HCT116 (cell line): ENCODE measurements at regions not wholly inside any gene's neighbourhood (a gene's known extent, or its start where the extent isn't known, plus 50 kb on each side); places are given as distances from the start of the nearest gene placed in this dataset.

Source experiments
- ATAC-seq: fragments of 200-7000 bp; cut with Tn5 transposase; 2 replicates; pipeline ENCODE4 v1.9.1; 2020; ENCODE audit warnings: mild to moderate bottlenecking, moderate library complexity
- BruUV-seq: library from RNA; stranded (reverse); fragments of 400-500 nt; replicated peaks from 2 replicates; lab custom pipeline; 2021; lab: Mats Ljungman, UMichigan
- CTCF ChIA-PET: fragments of 300-600 bp; sonication (Branson Sonifier 250); formaldehyde crosslinking; loops from one replicate; lab custom pipeline; 2021; ENCODE audit warnings: antibody characterized with exemption; lab: Charles Lee
- POLR2A ChIA-PET: fragments of 300-600, 350-600 bp; sonication (Branson Sonifier 250); formaldehyde crosslinking; loops from one replicate; lab custom pipeline; 2021; ENCODE audit warnings: antibody characterized with exemption; lab: Charles Lee
- RAD21 ChIA-PET, 2 experiments: fragments of 300-600 bp; sonication (Branson Sonifier 250); formaldehyde crosslinking; loops; one replicate each; lab custom pipeline; 2023; ENCODE audit warnings: low total read pairs in 2 of 2; ENCODE audit not compliant: uncharacterized antibody in 2 of 2, unreplicated experiment in 2 of 2, low non-redundant PET in 1 of 2; lab: Charles Lee
- DNase-seq: peaks from one replicate; pipeline ENCODE4 v3.0.0-alpha.2; 2010; ENCODE audit warnings: low read depth, low spot score
- H2AFZ ChIP-seq: fragments of 200-600 bp; shearing (Covaris generic), sonication (generic); 2 replicates; pipeline ENCODE4 v1.6.1; 2017; ENCODE audit warnings: low read depth, mixed run types, mixed read lengths, antibody characterized with exemption, low read length; ENCODE audit not compliant: poor library complexity, severe bottlenecking
- H3K27ac ChIP-seq: 2 replicates; pipeline ENCODE4 v1.5.1; 2012; ENCODE audit warnings: low read depth, low read length
- H3K27me3 ChIP-seq: fragments of 200-600 bp; sonication (generic); 2 replicates; pipeline ENCODE4 v1.6.1; 2016; ENCODE audit warnings: mixed run types, low read length, mixed read lengths; ENCODE audit not compliant: insufficient read depth
- H3K36me3 ChIP-seq, 2 experiments: fragments of 200-500 bp in 1 of 2; fragments of 200-600 bp in 1 of 2; sonication (Bioruptor generic) in 1 of 2; sonication (generic) in 1 of 2; 2 replicates each; pipeline versions ENCODE4 v1.5.1 to v1.6.1; 2014 to 2016; ENCODE audit warnings: low read length in 2 of 2, inconsistent platforms in 1 of 2, mixed read lengths in 1 of 2, mixed run types in 1 of 2; ENCODE audit not compliant: insufficient read depth in 2 of 2, control insufficient read depth in 1 of 2
- H3K4me1 ChIP-seq, 2 experiments: fragments of 200-600 bp in 1 of 2; sonication (generic) in 1 of 2; 2 replicates each; pipeline versions ENCODE4 v1.5.1 to v1.6.1; 2012 to 2017; ENCODE audit warnings: low read length in 2 of 2, inconsistent platforms in 1 of 2, mild to moderate bottlenecking in 1 of 2, mixed read lengths in 1 of 2, mixed run types in 1 of 2, moderate library complexity in 1 of 2; ENCODE audit not compliant: insufficient read depth in 2 of 2, control insufficient read depth in 1 of 2
- H3K4me2 ChIP-seq: fragments of 200-600 bp; sonication (generic); 2 replicates; pipeline ENCODE4 v1.6.1; 2017; ENCODE audit warnings: mixed run types, low read length, mixed read lengths
- H3K4me3 ChIP-seq, 2 experiments: fragments of 200-600 bp in 1 of 2; sonication (generic) in 1 of 2; replicated peaks in 1 of 2; 2 replicates each; pipeline ENCODE4 v1.5.1; 2011 to 2016; ENCODE audit warnings: low read length in 2 of 2, control low read depth in 1 of 2, low read depth in 1 of 2, mild to moderate bottlenecking in 1 of 2, mixed read lengths in 1 of 2, mixed run types in 1 of 2
- H3K79me2 ChIP-seq: fragments of 200-600 bp; sonication (generic); 2 replicates; pipeline ENCODE4 v1.6.1; 2017; ENCODE audit warnings: mild to moderate bottlenecking, mixed run types, low read length, moderate library complexity, mixed read lengths; ENCODE audit not compliant: insufficient read depth
- H3K9ac ChIP-seq: fragments of 200-600 bp; sonication (generic); 2 replicates; pipeline ENCODE4 v1.6.1; 2016; ENCODE audit warnings: low read length, mixed read lengths
- H3K9me2 ChIP-seq: fragments of 200-600 bp; sonication (generic), shearing (Covaris generic); 2 replicates; pipeline ENCODE4 v1.6.1; 2017; ENCODE audit warnings: mixed run types, mild to moderate bottlenecking, moderate library complexity; ENCODE audit not compliant: insufficient read depth
- H3K9me3 ChIP-seq, 2 experiments: fragments of 200-500 bp in 1 of 2; fragments of 200-600 bp in 1 of 2; sonication (Bioruptor generic) in 1 of 2; sonication (generic) in 1 of 2; 2 replicates each; pipeline ENCODE4 v1.6.1; 2014 to 2017; ENCODE audit warnings: low read length in 2 of 2, mixed read lengths in 2 of 2, inconsistent platforms in 1 of 2, low read depth in 1 of 2, mild to moderate bottlenecking in 1 of 2, mixed run types in 1 of 2, moderate library complexity in 1 of 2; ENCODE audit not compliant: control insufficient read depth in 1 of 2, insufficient read depth in 1 of 2
- H4K20me1 ChIP-seq: fragments of 200-600 bp; sonication (generic), shearing (Covaris generic); 2 replicates; pipeline ENCODE4 v1.6.1; 2017; ENCODE audit warnings: mixed run types, mild to moderate bottlenecking, moderate library complexity; ENCODE audit not compliant: insufficient read depth
- CBX3 ChIP-seq: IDR thresholded peaks from 2 replicates; pipeline ENCODE4 v1.6.1; 2012; ENCODE audit warnings: low read depth
- CEBPB ChIP-seq: IDR thresholded peaks from 2 replicates; pipeline ENCODE4 v1.6.1; 2012; ENCODE audit warnings: low read depth
- CTCF ChIP-seq, 3 experiments: fragments of 200-600 bp in 1 of 3; sonication (generic) in 1 of 3; IDR thresholded peaks in 2 of 3; conservative IDR thresholded peaks in 1 of 3; 2 replicates each; pipeline ENCODE4 v1.5.1; 2012 to 2017; ENCODE audit warnings: low read depth in 2 of 3, low read length in 2 of 3, antibody characterized with exemption in 1 of 3, borderline replicate concordance in 1 of 3, control low read depth in 1 of 3, mild to moderate bottlenecking in 1 of 3, mixed read lengths in 1 of 3, mixed run types in 1 of 3, moderate library complexity in 1 of 3; ENCODE audit not compliant: insufficient read depth in 1 of 3
- EGR1 ChIP-seq: IDR thresholded peaks from 2 replicates; pipeline ENCODE4 v1.6.1; 2012; ENCODE audit warnings: low read depth
- ELF1 ChIP-seq: IDR thresholded peaks from 2 replicates; pipeline ENCODE4 v1.6.1; 2012; ENCODE audit warnings: low read depth, borderline replicate concordance
- EZH2 ChIP-seq: fragments of 200-600 bp; sonication (generic); IDR thresholded peaks from 2 replicates; pipeline ENCODE4 v1.6.1; 2017; ENCODE audit warnings: antibody characterized with exemption, mixed run types
- JUND ChIP-seq: IDR thresholded peaks from 2 replicates; pipeline ENCODE4 v1.6.1; 2012
- POLR2A ChIP-seq: IDR thresholded peaks from 2 replicates; pipeline ENCODE4 v1.7.0; 2011; ENCODE audit warnings: borderline replicate concordance; ENCODE audit not compliant: insufficient read depth, insufficient read length; ENCODE audit errors: extremely low read depth
- POLR2AphosphoS5 ChIP-seq: IDR thresholded peaks from 2 replicates; pipeline ENCODE4 v1.6.1; 2011; ENCODE audit warnings: mild to moderate bottlenecking, low read depth, low read length, moderate library complexity
- RAD21 ChIP-seq: IDR thresholded peaks from 2 replicates; pipeline ENCODE4 v1.6.1; 2012; ENCODE audit warnings: low read depth, mild to moderate bottlenecking
- REST ChIP-seq: IDR thresholded peaks from 2 replicates; pipeline ENCODE4 v1.6.1; 2012; ENCODE audit warnings: low read depth
- SP1 ChIP-seq: IDR thresholded peaks from 2 replicates; pipeline ENCODE4 v1.6.1; 2012; ENCODE audit warnings: low read depth
- TCF7L2 ChIP-seq: IDR thresholded peaks from 2 replicates; pipeline ENCODE4 v1.7.0; 2011; ENCODE audit warnings: borderline replicate concordance, inconsistent platforms; ENCODE audit not compliant: insufficient read depth, insufficient read length; ENCODE audit errors: extremely low read depth
- YY1 ChIP-seq: IDR thresholded peaks from 2 replicates; pipeline ENCODE4 v1.6.1; 2011; ENCODE audit warnings: low read length, low read depth, moderate library complexity, mild to moderate bottlenecking; ENCODE audit not compliant: insufficient replicate concordance; ENCODE audit errors: extremely low read depth
- ZFX ChIP-seq: fragments of 450-650 bp; IDR thresholded peaks from 2 replicates; pipeline ENCODE4 v1.6.1; 2017
- ZNF274 ChIP-seq: fragments of 200-500 bp; sonication (Bioruptor generic); IDR thresholded peaks from 2 replicates; pipeline ENCODE4 v1.6.1; 2014; ENCODE audit warnings: mild to moderate bottlenecking, low read depth, low read length, inconsistent platforms
- intact Hi-C: fragments of 100-400 bp; cut with micrococcal nuclease; formaldehyde crosslinking; loops from 2 replicates; pipeline ENCODE4 v1.10.0; 2022

GRCh38 chr2:138103156-138103555 lies 138.9 kb downstream of the HNMT start:
- Histone ChIP-seq H4K20me1 (no peaks in the 10 kb centered on the region), H3K4me2 (no peak overlapping the region), H3K9me3 (no peaks in the 10 kb centered on the region), H3K79me2 (no peaks in the 10 kb centered on the region), H3K36me3 (no peaks in the 10 kb centered on the region), H3K9ac (no peak overlapping the region), H2AFZ (no peak overlapping the region), H3K9me2 (no peaks in the 10 kb centered on the region), H3K4me1 (peaks cover 0 to 9% of the 10 kb centered on the region in 2 experiments; a peak in 2 of 4 replicates), H3K27ac (no peak overlapping the region), H3K27me3 (no peaks in the 10 kb centered on the region), H3K4me3 (no peak overlapping the region)
- no peak for ATAC-seq
- no peak for DNase-seq
- TF ChIP-seq ZFX (no peak), ZNF274 (no peak), YY1 (no peak)
- intact Hi-C loops, result no loop called here
- ChIA-PET RAD21 (no interaction called here), CTCF (interaction anchor here (2.0 kb wide), 1 partner anchor 13 kb away, joined by 7 read pairs; no protein-coding TSS in a partner anchor), POLR2A (no interaction called here)
- BruUV-seq, result no TSS peak

- intact Hi-C loops, result no loop called here
- ATAC-seq, result no peak
- Histone ChIP-seq H2AFZ (no peak overlapping the region), H4K20me1 (no peaks in the 10 kb centered on the region), H3K4me2 (no peak overlapping the region), H3K36me3 (no peaks in the 10 kb centered on the region), H3K9ac (no peak overlapping the region), H3K9me3 (no peaks in the 10 kb centered on the region), H3K27ac (no peak overlapping the region), H3K4me3 (no peak overlapping the region), H3K79me2 (no peaks in the 10 kb centered on the region), H3K27me3 (no peaks in the 10 kb centered on the region), H3K9me2 (no peaks in the 10 kb centered on the region), H3K4me1 (peaks cover 0 to 9% of the 10 kb centered on the region in 2 experiments; a peak in 2 of 4 replicates)
- ChIA-PET RAD21 (no interaction called here), CTCF (interaction anchor here (2.0 kb wide), 1 partner anchor 13 kb away, joined by 7 read pairs; no protein-coding TSS in a partner anchor), POLR2A (interaction anchor here (0.5 kb wide), 1 partner anchor 35 kb away, joined by 4 read pairs; no protein-coding TSS in a partner anchor)
- TF ChIP-seq ZNF274 (no peak), CEBPB (no peak), POLR2A (no peak), TCF7L2 (no peak), POLR2AphosphoS5 (no peak), JUND (no peak), REST (no peak), RAD21 (no peak), CBX3 (no peak), SP1 (no peak), ELF1 (no peak), EGR1 (no peak), CTCF (IDR thresholded peaks at IDR 0.05 in 2 of 3, conservative IDR thresholded peaks at IDR 0.05 in 1 of 3; ENCODE audit: borderline replicate concordance in 1 of 3, insufficient read depth in 1 of 3, low read depth in 2 of 3, low read length in 2 of 3) (no peak), EZH2 (no peak), ZFX (no peak)
- BruUV-seq, result no TSS peak
- no peak for DNase-seq
Observed at GRCh38 chr2:138104071-138104470, 139.8 kb downstream of the HNMT start.
